ENCODE measurements at regions not wholly inside any gene's neighbourhood (a gene's known extent, or its start where the extent isn't known, plus 50 kb on each side); places are given as distances from the start of the nearest gene placed in this dataset.

- H3K27me3 Mint-ChIP-seq (ENCODE audit: insufficient read depth) = no peaks in the 10 kb centered on the region
- H3K4me3 Mint-ChIP-seq = no peak overlapping the region
- intact Hi-C loops (cut with micrococcal nuclease) = no loop called here
- no peak for DNase-seq (ENCODE audit: low spot score)
- no peak overlapping the region for H3K27ac Mint-ChIP-seq
- H3K36me3 Mint-ChIP-seq (ENCODE audit: low read depth) = no peaks in the 10 kb centered on the region
- peaks cover 22% of the 10 kb centered on the region for H3K9me3 Mint-ChIP-seq
- H3K4me1 Mint-ChIP-seq (ENCODE audit: low read depth) = no peaks in the 10 kb centered on the region
Observed at GRCh38 chr16:7227229-7227721, 105.4 kb upstream of the RBFOX1 start.

GRCh38 chr16:7221157-7221556 is 111.5 kb upstream of the RBFOX1 start:
- Mint-ChIP-seq H3K9me3 (peaks cover 27% of the 10 kb centered on the region), H3K27me3 (ENCODE audit: insufficient read depth) (no peaks in the 10 kb centered on the region), H3K36me3 (ENCODE audit: low read depth) (no peaks in the 10 kb centered on the region), H3K4me3 (no peak overlapping the region), H3K4me1 (ENCODE audit: low read depth) (no peaks in the 10 kb centered on the region), H3K27ac (no peak overlapping the region)
- intact Hi-C loops (cut with micrococcal nuclease) = no loop called here
- DNase-seq (ENCODE audit: low spot score) = no peak

- DNase-seq (ENCODE audit: low spot score) = no peak
- Mint-ChIP-seq H3K4me1 (ENCODE audit: low read depth) (no peaks in the 10 kb centered on the region), H3K27me3 (ENCODE audit: insufficient read depth) (no peaks in the 10 kb centered on the region), H3K4me3 (no peak overlapping the region), H3K27ac (no peak overlapping the region), H3K9me3 (peaks cover 38% of the 10 kb centered on the region), H3K36me3 (ENCODE audit: low read depth) (no peaks in the 10 kb centered on the region)
- intact Hi-C loops (cut with micrococcal nuclease) = no loop called here
Observed at GRCh38 chr16:7218936-7219335, 113.7 kb upstream of the RBFOX1 start.

GRCh38 chr16:7217797-7218196 is 114.8 kb upstream of the RBFOX1 start:
- Mint-ChIP-seq H3K4me3 (no peak overlapping the region), H3K9me3 (peaks cover 36% of the 10 kb centered on the region), H3K36me3 (ENCODE audit: low read depth) (no peaks in the 10 kb centered on the region), H3K27ac (no peak overlapping the region), H3K4me1 (ENCODE audit: low read depth) (no peaks in the 10 kb centered on the region), H3K27me3 (ENCODE audit: insufficient read depth) (no peaks in the 10 kb centered on the region)
- DNase-seq (ENCODE audit: low spot score) = no peak
- intact Hi-C loops (cut with micrococcal nuclease) = no loop called here

GRCh38 chr16:7216719-7217118 is 115.9 kb upstream of the RBFOX1 start:
- H3K27me3 Mint-ChIP-seq (ENCODE audit: insufficient read depth) = no peaks in the 10 kb centered on the region
- intact Hi-C loops (cut with micrococcal nuclease) = no loop called here
- H3K36me3 Mint-ChIP-seq (ENCODE audit: low read depth) = no peaks in the 10 kb centered on the region
- no peaks in the 10 kb centered on the region for H3K4me1 Mint-ChIP-seq (ENCODE audit: low read depth)
- no peak for DNase-seq (ENCODE audit: low spot score)
- no peak overlapping the region for H3K27ac Mint-ChIP-seq
- peaks cover 33% of the 10 kb centered on the region for H3K9me3 Mint-ChIP-seq
- H3K4me3 Mint-ChIP-seq = no peak overlapping the region

GRCh38 chr16:7211781-7212180 is 120.9 kb upstream of the RBFOX1 start:
- DNase-seq (ENCODE audit: low spot score) = no peak
- H3K4me3 Mint-ChIP-seq = no peak overlapping the region
- no peaks in the 10 kb centered on the region for H3K27me3 Mint-ChIP-seq (ENCODE audit: insufficient read depth)
- H3K27ac Mint-ChIP-seq = no peak overlapping the region
- H3K9me3 Mint-ChIP-seq = peaks cover 31% of the 10 kb centered on the region
- no peaks in the 10 kb centered on the region for H3K36me3 Mint-ChIP-seq (ENCODE audit: low read depth)
- no peaks in the 10 kb centered on the region for H3K4me1 Mint-ChIP-seq (ENCODE audit: low read depth)
- intact Hi-C loops (cut with micrococcal nuclease) = no loop called here

GRCh38 chr16:7209598-7209997 is 123.0 kb upstream of the RBFOX1 start:
- Mint-ChIP-seq H3K27me3 (ENCODE audit: insufficient read depth) (no peaks in the 10 kb centered on the region), H3K27ac (no peak overlapping the region), H3K4me1 (ENCODE audit: low read depth) (no peaks in the 10 kb centered on the region), H3K36me3 (ENCODE audit: low read depth) (no peaks in the 10 kb centered on the region), H3K4me3 (no peak overlapping the region), H3K9me3 (peaks cover 29% of the 10 kb centered on the region)
- intact Hi-C loops (cut with micrococcal nuclease) = no loop called here
- no peak for DNase-seq (ENCODE audit: low spot score)

GRCh38 chr16:7206469-7206868 is 126.2 kb upstream of the RBFOX1 start:
- Mint-ChIP-seq H3K4me3 (no peak overlapping the region), H3K27ac (no peak overlapping the region), H3K9me3 (peaks cover 32% of the 10 kb centered on the region), H3K27me3 (ENCODE audit: insufficient read depth) (no peaks in the 10 kb centered on the region), H3K4me1 (ENCODE audit: low read depth) (no peaks in the 10 kb centered on the region), H3K36me3 (ENCODE audit: low read depth) (no peaks in the 10 kb centered on the region)
- intact Hi-C loops (cut with micrococcal nuclease) = no loop called here
- DNase-seq (ENCODE audit: low spot score) = no peak

- Mint-ChIP-seq H3K4me1 (ENCODE audit: low read depth) (no peaks in the 10 kb centered on the region), H3K27ac (no peak overlapping the region), H3K36me3 (ENCODE audit: low read depth) (no peaks in the 10 kb centered on the region), H3K9me3 (peaks cover 32% of the 10 kb centered on the region), H3K4me3 (no peak overlapping the region), H3K27me3 (ENCODE audit: insufficient read depth) (no peaks in the 10 kb centered on the region)
- intact Hi-C loops (cut with micrococcal nuclease) = no loop called here
- DNase-seq (ENCODE audit: low spot score) = no peak
Observed at GRCh38 chr16:7200320-7200719, 132.3 kb upstream of the RBFOX1 start.

- intact Hi-C loops (cut with micrococcal nuclease) = no loop called here
- Mint-ChIP-seq H3K36me3 (ENCODE audit: low read depth) (no peaks in the 10 kb centered on the region), H3K27me3 (ENCODE audit: insufficient read depth) (no peaks in the 10 kb centered on the region), H3K27ac (no peak overlapping the region), H3K4me3 (no peak overlapping the region), H3K4me1 (ENCODE audit: low read depth) (no peaks in the 10 kb centered on the region), H3K9me3 (peaks cover 47% of the 10 kb centered on the region)
- DNase-seq (ENCODE audit: low spot score) = no peak
Observed at GRCh38 chr16:7185689-7186088, 147.0 kb upstream of the RBFOX1 start.

GRCh38 chr16:7185165-7185564 is 147.5 kb upstream of the RBFOX1 start:
- no peaks in the 10 kb centered on the region for H3K27me3 Mint-ChIP-seq (ENCODE audit: insufficient read depth)
- peaks cover 42% of the 10 kb centered on the region for H3K9me3 Mint-ChIP-seq
- H3K4me1 Mint-ChIP-seq (ENCODE audit: low read depth) = no peaks in the 10 kb centered on the region
- no peak overlapping the region for H3K27ac Mint-ChIP-seq
- intact Hi-C loops (cut with micrococcal nuclease) = no loop called here
- H3K36me3 Mint-ChIP-seq (ENCODE audit: low read depth) = no peaks in the 10 kb centered on the region
- no peak for DNase-seq (ENCODE audit: low spot score)
- no peak overlapping the region for H3K4me3 Mint-ChIP-seq

- Mint-ChIP-seq H3K27ac (no peak overlapping the region), H3K9me3 (peaks cover 37% of the 10 kb centered on the region), H3K27me3 (ENCODE audit: insufficient read depth) (no peaks in the 10 kb centered on the region), H3K4me1 (ENCODE audit: low read depth) (no peaks in the 10 kb centered on the region), H3K4me3 (no peak overlapping the region), H3K36me3 (ENCODE audit: low read depth) (no peaks in the 10 kb centered on the region)
- no peak for DNase-seq (ENCODE audit: low spot score)
- intact Hi-C loops (cut with micrococcal nuclease) = no loop called here
Observed at GRCh38 chr16:7183768-7184167, 148.9 kb upstream of the RBFOX1 start.

GRCh38 chr16:7182510-7183109 is 150.0 kb upstream of the RBFOX1 start:
- DNase-seq (ENCODE audit: low spot score) = no peak
- Mint-ChIP-seq H3K4me1 (ENCODE audit: low read depth) (no peaks in the 10 kb centered on the region), H3K9me3 (peaks cover 37% of the 10 kb centered on the region), H3K36me3 (ENCODE audit: low read depth) (no peaks in the 10 kb centered on the region), H3K27ac (no peak overlapping the region), H3K4me3 (no peak overlapping the region), H3K27me3 (ENCODE audit: insufficient read depth) (no peaks in the 10 kb centered on the region)
- intact Hi-C loops (cut with micrococcal nuclease) = no loop called here

- no peak for DNase-seq (ENCODE audit: low spot score)
- H3K27me3 Mint-ChIP-seq (ENCODE audit: insufficient read depth) = no peaks in the 10 kb centered on the region
- H3K9me3 Mint-ChIP-seq = peaks cover 57% of the 10 kb centered on the region
- H3K27ac Mint-ChIP-seq = no peak overlapping the region
- H3K4me3 Mint-ChIP-seq = no peak overlapping the region
- H3K36me3 Mint-ChIP-seq (ENCODE audit: low read depth) = no peaks in the 10 kb centered on the region
- no peaks in the 10 kb centered on the region for H3K4me1 Mint-ChIP-seq (ENCODE audit: low read depth)
- intact Hi-C loops (cut with micrococcal nuclease) = no loop called here
Observed at GRCh38 chr16:7177875-7178274, 154.8 kb upstream of the RBFOX1 start.
